GM23248 (cell line): ENCODE measurements at regions not wholly inside any gene's neighbourhood (a gene's known extent, or its start where the extent isn't known, plus 50 kb on each side); places are given as distances from the start of the nearest gene placed in this dataset.

Experiments
- DNase-seq: peaks from one replicate; pipeline ENCODE4 v3.0.0-alpha.2; 2015
- H2AFZ ChIP-seq: fragments of 200-600 bp; sonication (generic); 2 replicates; pipeline ENCODE4 v1.6.1; 2016; ENCODE audit warnings: antibody characterized with exemption
- H3F3A ChIP-seq: fragments of 200-600 bp; sonication (generic); 2 replicates; pipeline ENCODE4 v1.6.1; 2016; ENCODE audit warnings: mild to moderate bottlenecking, antibody characterized with exemption, mixed run types; ENCODE audit not compliant: insufficient read depth
- H3K27ac ChIP-seq: fragments of 200-600 bp; sonication (generic); 2 replicates; pipeline ENCODE4 v1.5.1; 2016; ENCODE audit warnings: mild to moderate bottlenecking
- H3K27me3 ChIP-seq: fragments of 200-600 bp; sonication (generic); replicated peaks from 2 replicates; pipeline ENCODE4 v1.6.1; 2016; ENCODE audit warnings: mild to moderate bottlenecking; ENCODE audit not compliant: insufficient read depth
- H3K36me3 ChIP-seq: fragments of 200-600 bp; sonication (generic); 2 replicates; pipeline ENCODE4 v1.6.1; 2016; ENCODE audit warnings: low read depth, mild to moderate bottlenecking
- H3K4me1 ChIP-seq: fragments of 200-600 bp; sonication (generic); 2 replicates; pipeline ENCODE4 v1.6.1; 2016; ENCODE audit warnings: mild to moderate bottlenecking; ENCODE audit not compliant: insufficient read depth
- H3K4me2 ChIP-seq: fragments of 200-600 bp; sonication (generic); one replicate; pipeline ENCODE4 v1.6.1; 2016; ENCODE audit warnings: mild to moderate bottlenecking; ENCODE audit not compliant: unreplicated experiment
- H3K4me3 ChIP-seq: fragments of 200-600 bp; sonication (generic); 2 replicates; pipeline ENCODE4 v1.5.1; 2016; ENCODE audit warnings: mild to moderate bottlenecking
- H3K79me2 ChIP-seq: fragments of 200-600 bp; sonication (generic); 2 replicates; pipeline ENCODE4 v1.6.1; 2016; ENCODE audit warnings: mild to moderate bottlenecking; ENCODE audit not compliant: insufficient read depth
- H3K9ac ChIP-seq: fragments of 200-600 bp; sonication (generic); 2 replicates; pipeline ENCODE4 v1.6.1; 2016; ENCODE audit warnings: mild to moderate bottlenecking
- H3K9me2 ChIP-seq: fragments of 200-600 bp; sonication (generic); 2 replicates; pipeline ENCODE4 v1.6.1; 2016; ENCODE audit warnings: mixed run types, mild to moderate bottlenecking, moderate library complexity; ENCODE audit not compliant: insufficient read depth
- H3K9me3 ChIP-seq: fragments of 200-600 bp; sonication (generic); one replicate; pipeline ENCODE4 v1.6.1; 2017; ENCODE audit warnings: low read depth
- H4K20me1 ChIP-seq: fragments of 200-600 bp; sonication (generic); 2 replicates; pipeline ENCODE4 v1.6.0; 2016; ENCODE audit not compliant: insufficient read depth
- EZH2 ChIP-seq: fragments of 200-600 bp; sonication (generic); IDR thresholded peaks from 2 replicates; pipeline ENCODE4 v1.6.1; 2018; ENCODE audit warnings: antibody characterized with exemption, mild to moderate bottlenecking; ENCODE audit not compliant: insufficient read depth, poor library complexity, severe bottlenecking
- EZH2phosphoT487 ChIP-seq: fragments of 200-600 bp; sonication (generic); IDR thresholded peaks from 2 replicates; pipeline ENCODE4 v1.6.1; 2018; ENCODE audit warnings: antibody characterized with exemption, moderate library complexity, mild to moderate bottlenecking, low read depth; ENCODE audit not compliant: insufficient read depth
- WGBS, 2 experiments: methylation state at CpG; one replicate each; pipeline ENCODE4 v1.1.6; 2015 to 2017; ENCODE audit warnings: low lambda C conversion rate in 2 of 2, low coverage in 1 of 2; ENCODE audit errors: missing lambda C conversion rate in 2 of 2; 5-methylcytosine and 5-hydroxymethylcytosine counted together
- in situ Hi-C: fragments of 300-500 bp; cut with MboI; formaldehyde crosslinking; loops from 2 replicates; pipeline ENCODE4 v1.15.0; 2020

DNA sequence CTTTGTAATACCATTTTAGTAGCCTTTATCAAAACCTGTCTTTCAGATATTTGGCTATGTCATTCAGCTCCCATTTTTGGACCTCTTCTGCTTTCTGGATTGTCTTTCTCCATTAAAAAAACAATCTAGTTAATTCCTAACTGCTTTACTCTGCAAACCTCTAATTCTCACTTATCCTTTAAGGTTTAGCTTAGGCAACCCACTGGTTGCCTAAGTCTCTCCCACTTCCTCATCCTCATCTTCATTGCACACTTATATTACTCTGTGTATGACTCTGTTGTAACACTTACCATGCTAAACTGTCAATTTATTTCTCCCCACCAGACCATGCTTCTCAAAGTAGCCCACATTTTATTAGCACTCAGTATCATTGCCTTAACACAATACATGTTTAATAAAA is 205.0 kb upstream of the DMRTA1 start:
- H3K9me3 ChIP-seq, result no peaks in the 10 kb centered on the region
- in situ Hi-C loops, result no loop called here

DNA sequence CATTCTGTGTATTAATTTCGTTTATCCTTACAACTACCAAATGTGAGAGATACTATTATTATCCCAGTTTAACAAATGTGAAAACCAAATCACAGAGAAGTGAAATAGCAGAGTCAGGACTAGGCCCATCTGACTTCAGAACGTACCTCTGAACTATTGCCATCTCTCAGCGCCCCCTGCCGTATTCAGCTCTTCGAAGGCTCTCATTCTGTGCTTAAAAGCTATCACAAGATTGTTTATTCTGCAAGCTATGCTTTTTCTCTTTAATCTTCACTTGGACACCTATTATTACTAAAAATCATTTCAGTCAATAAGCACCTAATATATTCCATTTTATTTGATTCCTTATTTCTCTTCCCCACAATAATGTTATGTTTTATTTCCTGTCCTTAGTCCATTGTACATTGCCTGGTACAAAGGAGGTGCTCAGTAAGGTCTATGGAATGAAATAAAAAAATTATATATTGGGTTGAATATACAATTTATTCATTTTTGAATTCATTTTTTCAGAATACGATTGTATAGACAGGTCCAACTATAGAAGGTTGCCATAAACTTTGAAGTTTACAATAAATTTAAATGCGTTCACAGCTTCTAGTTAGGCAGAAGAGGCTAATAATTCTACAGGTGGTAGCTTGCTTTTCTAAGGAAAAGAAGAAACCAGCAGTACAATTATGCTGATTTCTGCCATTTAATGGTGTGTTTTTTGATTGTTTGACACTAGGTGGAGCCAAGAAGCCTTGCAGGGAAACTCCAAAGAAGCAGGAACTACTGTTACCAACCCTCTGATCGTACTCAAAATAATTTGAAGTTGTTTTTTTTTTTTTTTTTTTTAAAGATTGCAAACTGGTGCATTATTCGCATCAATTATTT is 202.2 kb upstream of the DMRTA1 start:
- no peaks in the 10 kb centered on the region for H3K9me2 ChIP-seq
- no peaks in the 10 kb centered on the region for H4K20me1 ChIP-seq
- H3F3A ChIP-seq, result no peaks in the 10 kb centered on the region
- 26 to 33% methylated on average over 9 of the region's 9 CpGs for WGBS, 2 experiments
- H3K36me3 ChIP-seq, result no peaks in the 10 kb centered on the region
- H2AFZ ChIP-seq, result peak overlapping the region; percentile 54; the same call in 1 of the 2 replicates
- peaks cover 6% of the 10 kb centered on the region; the same call in 1 of the 2 replicates for H3K4me1 ChIP-seq
- no peak overlapping the region for H3K9ac ChIP-seq
- DNase-seq, result peak; percentile 78
- H3K4me3 ChIP-seq, result peak overlapping the region; percentile 35; the same call in 1 of the 2 replicates
- 0 out of 2 replicates have a peak, but pooled peaks cover 10% of the 10 kb centered on the region for H3K27me3 ChIP-seq
- H3K4me2 ChIP-seq, result peak overlapping the region; percentile 56
- no peaks in the 10 kb centered on the region for H3K79me2 ChIP-seq
- in situ Hi-C loops, result no loop called here
- H3K9me3 ChIP-seq, result no peaks in the 10 kb centered on the region
- H3K27ac ChIP-seq, result no peak overlapping the region
- TF ChIP-seq EZH2 (no peak), EZH2phosphoT487 (no peak)

More for the DNA sequence above, 205.0 kb upstream of the DMRTA1 start:
- Histone ChIP-seq H3K9me2 (no peaks in the 10 kb centered on the region), H3K79me2 (no peaks in the 10 kb centered on the region), H3K4me2 (no peak overlapping the region), H4K20me1 (no peaks in the 10 kb centered on the region), H3K4me1 (peaks cover 24% of the 10 kb centered on the region), H3K36me3 (no peaks in the 10 kb centered on the region), H3K9ac (no peak overlapping the region), H3K27me3 (no peaks in the 10 kb centered on the region), H3K4me3 (no peak overlapping the region), H3K27ac (no peak overlapping the region), H2AFZ (no peak overlapping the region), H3F3A (peaks cover 8% of the 10 kb centered on the region)
- no peak for DNase-seq
- TF ChIP-seq EZH2phosphoT487 (no peak), EZH2 (no peak)

DNA sequence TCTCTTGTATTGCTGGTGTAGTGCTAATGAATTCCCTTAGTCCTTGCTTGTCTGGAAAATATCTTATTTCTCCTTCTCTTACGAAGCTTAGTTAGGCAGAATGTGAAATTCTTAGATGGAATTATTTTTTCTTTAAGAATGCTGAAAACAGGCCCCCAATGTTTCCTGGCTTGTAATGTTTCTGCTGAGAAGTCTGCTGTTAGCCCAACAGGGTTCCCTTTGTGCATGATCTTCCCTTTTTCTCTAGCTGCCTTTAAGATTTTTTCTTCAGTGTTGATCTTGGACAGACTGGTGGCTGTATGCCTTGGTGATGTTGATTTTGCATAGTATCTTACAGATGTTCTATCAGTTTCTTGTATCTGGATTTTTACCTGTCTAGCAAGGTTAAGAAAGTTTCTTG is 191.3 kb upstream of the DMRTA1 start:
- H3K9ac ChIP-seq, result no peak overlapping the region
- H4K20me1 ChIP-seq, result no peaks in the 10 kb centered on the region
- H3K27me3 ChIP-seq, result peaks cover 13% of the 10 kb centered on the region
- H3K4me1 ChIP-seq, result no peaks in the 10 kb centered on the region
- no peaks in the 10 kb centered on the region for H3K9me3 ChIP-seq
- H2AFZ ChIP-seq, result no peak overlapping the region
- H3K36me3 ChIP-seq, result no peaks in the 10 kb centered on the region
- H3K4me3 ChIP-seq, result no peak overlapping the region
- WGBS, 2 experiments, result 20 to 21% methylated on average over 1 of the region's 1 CpG
- no peak for TF ChIP-seq EZH2phosphoT487
- no peak for TF ChIP-seq EZH2
- no peak overlapping the region for H3K4me2 ChIP-seq
- H3K9me2 ChIP-seq, result no peaks in the 10 kb centered on the region
- DNase-seq, result no peak
- no peak overlapping the region for H3K27ac ChIP-seq
- no peaks in the 10 kb centered on the region for H3K79me2 ChIP-seq
- in situ Hi-C loops, result no loop called here
- no peaks in the 10 kb centered on the region for H3F3A ChIP-seq

DNA sequence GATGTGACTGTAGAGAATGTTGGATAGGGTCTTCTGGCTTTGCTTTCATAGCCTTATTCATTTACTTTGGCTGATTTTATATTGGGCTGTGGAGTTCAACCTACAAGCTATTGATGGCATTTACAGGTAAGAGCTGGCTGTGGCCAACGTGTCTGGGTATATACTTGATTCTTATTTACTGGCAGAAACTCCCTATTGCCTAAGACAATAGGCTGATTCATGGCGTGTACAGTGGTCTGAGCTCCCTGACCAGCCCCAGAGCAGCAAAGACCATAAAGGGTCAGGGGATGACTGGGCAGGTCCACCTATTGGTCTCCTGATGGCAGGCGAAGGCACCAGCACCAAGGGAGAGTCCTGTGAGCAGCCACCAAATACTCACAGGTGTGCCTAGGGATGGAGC is 190.2 kb upstream of the DMRTA1 start:
- in situ Hi-C loops, result no loop called here
- H3K27me3 ChIP-seq, result peaks cover 13% of the 10 kb centered on the region
- no peaks in the 10 kb centered on the region for H4K20me1 ChIP-seq
- H2AFZ ChIP-seq, result no peak overlapping the region
- no peaks in the 10 kb centered on the region for H3K9me3 ChIP-seq
- H3K36me3 ChIP-seq, result no peaks in the 10 kb centered on the region
- H3K4me3 ChIP-seq, result no peak overlapping the region
- no peaks in the 10 kb centered on the region for H3F3A ChIP-seq
- no peaks in the 10 kb centered on the region for H3K4me1 ChIP-seq
- no peak for DNase-seq
- no peak overlapping the region for H3K27ac ChIP-seq
- H3K9ac ChIP-seq, result no peak overlapping the region
- H3K9me2 ChIP-seq, result no peaks in the 10 kb centered on the region
- TF ChIP-seq EZH2, result no peak
- TF ChIP-seq EZH2phosphoT487, result no peak
- WGBS, 2 experiments, result 26 to 31% methylated on average over 3 of the region's 3 CpGs
- no peaks in the 10 kb centered on the region for H3K79me2 ChIP-seq
- H3K4me2 ChIP-seq, result no peak overlapping the region
